H1 (cell line): ENCODE measurements at regions not wholly inside any gene's neighbourhood (a gene's known extent, or its start where the extent isn't known, plus 50 kb on each side); places are given as distances from the start of the nearest gene placed in this dataset.

ENCODE experiments used
- CTCF ChIA-PET: fragments of 300-600 bp; sonication (Branson Sonifier 250); formaldehyde crosslinking; loops from one replicate; lab custom pipeline; 2021; ENCODE audit not compliant: partially characterized antibody; lab: Charles Lee
- POLR2A ChIA-PET: fragments of 300-600 bp; sonication (Branson Sonifier 250); formaldehyde crosslinking; loops from one replicate; lab custom pipeline; 2021; ENCODE audit warnings: inconsistent platforms; ENCODE audit not compliant: partially characterized antibody; lab: Charles Lee
- DNase-seq, 2 experiments: peaks; one replicate each; pipeline versions ENCODE4 v3.0.0 to v3.0.0-alpha.2; 2010 to 2022; ENCODE audit warnings: low spot score in 2 of 2, low read depth in 1 of 2, mixed read lengths in 1 of 2
- FAIRE-seq: peaks from 2 replicates; lab custom pipeline; 2011; peaks lifted over from hg19 to GRCh38; lab: Jason Lieb, UNC
- H2AFZ ChIP-seq: 2 replicates; pipeline ENCODE4 v1.8.1; 2012; ENCODE audit warnings: low read length, inconsistent platforms
- H2AK5ac ChIP-seq: 2 replicates; pipeline ENCODE4 v1.6.1; 2013; ENCODE audit warnings: low read depth, low read length
- H2BK120ac ChIP-seq: replicated peaks from 2 replicates; pipeline ENCODE3; 2013; ENCODE audit warnings: low read depth, low read length, inconsistent platforms
- H2BK12ac ChIP-seq: 2 replicates; pipeline ENCODE4 v1.6.1; 2013; ENCODE audit warnings: low read depth, low read length
- H2BK15ac ChIP-seq: 2 replicates; pipeline ENCODE4 v1.6.1; 2013; ENCODE audit warnings: low read length
- H2BK20ac ChIP-seq: 2 replicates; pipeline ENCODE4 v1.6.1; 2013; ENCODE audit warnings: low read length
- H2BK5ac ChIP-seq: 2 replicates; pipeline ENCODE4 v1.6.1; 2013; ENCODE audit warnings: low read depth, low read length
- H3K14ac ChIP-seq: 2 replicates; pipeline ENCODE4 v1.6.1; 2013; ENCODE audit warnings: inconsistent platforms; ENCODE audit not compliant: insufficient read length
- H3K18ac ChIP-seq: 2 replicates; pipeline ENCODE4 v1.6.1; 2013; ENCODE audit warnings: low read length; ENCODE audit errors: extremely low read depth
- H3K23ac ChIP-seq: 2 replicates; pipeline ENCODE4 v1.6.1; 2013; ENCODE audit warnings: inconsistent platforms; ENCODE audit not compliant: insufficient read length
- H3K23me2 ChIP-seq: 2 replicates; pipeline ENCODE4 v1.6.1; 2013; ENCODE audit warnings: low read depth, low read length
- H3K27ac ChIP-seq: 2 replicates; pipeline ENCODE4 v1.6.1; 2011; ENCODE audit warnings: low read depth, low read length, inconsistent platforms
- H3K27me3 ChIP-seq, 4 experiments: replicated peaks in 1 of 4; 1 replicate in 1 of 4; 2 replicates in 3 of 4; pipeline versions ENCODE4 v1.6.1 to v1.8.1; 2011 to 2013; ENCODE audit warnings: low read length in 3 of 4, mild to moderate bottlenecking in 3 of 4, inconsistent platforms in 2 of 4, mixed read lengths in 2 of 4, moderate library complexity in 1 of 4; ENCODE audit not compliant: control insufficient read depth in 3 of 4, insufficient read depth in 3 of 4; ENCODE audit errors: extremely low read depth in 1 of 4
- H3K36me3 ChIP-seq, 4 experiments: 2 replicates each; pipeline versions ENCODE4 v1.6.1 to v1.8.1; 2011 to 2013; ENCODE audit warnings: mild to moderate bottlenecking in 4 of 4, low read length in 3 of 4, moderate library complexity in 2 of 4, control low read depth in 1 of 4, inconsistent platforms in 1 of 4; ENCODE audit not compliant: insufficient read depth in 4 of 4, control insufficient read depth in 2 of 4
- H3K4ac ChIP-seq: replicated peaks from 2 replicates; pipeline ENCODE3; 2013; ENCODE audit warnings: low read length, low read depth, mixed read lengths, inconsistent platforms; ENCODE audit not compliant: insufficient read length
- H3K4me1 ChIP-seq, 4 experiments: replicated peaks in 1 of 4; 1 replicate in 1 of 4; 2 replicates in 3 of 4; pipeline versions ENCODE4 v1.6.1 to v1.8.1; 2011 to 2013; ENCODE audit warnings: low read length in 3 of 4, inconsistent platforms in 2 of 4, mixed read lengths in 1 of 4; ENCODE audit not compliant: insufficient read depth in 4 of 4, control insufficient read depth in 3 of 4
- H3K4me2 ChIP-seq, 2 experiments: 2 replicates each; pipeline versions ENCODE4 v1.6.1 to v1.8.1; 2011 to 2013; ENCODE audit warnings: low read depth in 2 of 2, low read length in 2 of 2, control low read depth in 1 of 2, inconsistent platforms in 1 of 2, mild to moderate bottlenecking in 1 of 2; ENCODE audit not compliant: insufficient read depth in 1 of 2
- H3K4me3 ChIP-seq, 4 experiments: fragments of 200-600, 300-600 bp in 1 of 4; sonication (generic), shearing (Covaris generic), sonication (Bioruptor Twin) in 1 of 4; 2 replicates each; pipeline versions ENCODE4 v1.5.1 to v1.8.1; 2011 to 2016; ENCODE audit warnings: low read length in 4 of 4, low read depth in 3 of 4, control low read depth in 2 of 4, inconsistent platforms in 2 of 4, mild to moderate bottlenecking in 2 of 4, mixed read lengths in 1 of 4, moderate library complexity in 1 of 4; ENCODE audit not compliant: insufficient read depth in 2 of 4; ENCODE audit errors: extremely low read depth in 1 of 4
- H3K56ac ChIP-seq: replicated peaks from 2 replicates; pipeline ENCODE3; 2013; ENCODE audit warnings: low read depth, mild to moderate bottlenecking, mixed read lengths, low read length, inconsistent platforms; ENCODE audit not compliant: insufficient read length
- H3K79me1 ChIP-seq: 2 replicates; pipeline ENCODE4 v1.6.1; 2013; ENCODE audit warnings: low read depth, low read length, control low read depth
- H3K79me2 ChIP-seq, 2 experiments: 2 replicates each; pipeline versions ENCODE4 v1.6.1 to v1.8.1; 2012 to 2013; ENCODE audit warnings: low read length in 2 of 2, mild to moderate bottlenecking in 2 of 2, inconsistent platforms in 1 of 2; ENCODE audit not compliant: insufficient read depth in 2 of 2, control insufficient read depth in 1 of 2
- H3K9ac ChIP-seq, 4 experiments: replicated peaks in 1 of 4; 1 replicate in 1 of 4; 2 replicates in 3 of 4; pipeline versions ENCODE4 v1.6.1 to v1.8.1; 2011 to 2013; ENCODE audit warnings: low read depth in 3 of 4, low read length in 3 of 4, control low read depth in 2 of 4, mild to moderate bottlenecking in 2 of 4, moderate library complexity in 2 of 4, inconsistent platforms in 1 of 4; ENCODE audit errors: extremely low read depth in 1 of 4
- H3K9me3 ChIP-seq, 2 experiments: 2 replicates each; pipeline versions ENCODE4 v1.6.1 to v1.8.1; 2012 to 2013; ENCODE audit warnings: mild to moderate bottlenecking in 2 of 2, moderate library complexity in 2 of 2, control low read depth in 1 of 2, inconsistent platforms in 1 of 2, low read depth in 1 of 2, low read length in 1 of 2, mixed read lengths in 1 of 2; ENCODE audit not compliant: insufficient read depth in 2 of 2
- H4K20me1 ChIP-seq, 2 experiments: replicated peaks in 1 of 2; 2 replicates each; pipeline versions ENCODE3 to v1.8.1; 2011 to 2013; ENCODE audit warnings: inconsistent platforms in 2 of 2, low read length in 2 of 2, mild to moderate bottlenecking in 1 of 2; ENCODE audit not compliant: insufficient read depth in 2 of 2, control insufficient read depth in 1 of 2
- H4K5ac ChIP-seq: 2 replicates; pipeline ENCODE4 v1.6.1; 2013; ENCODE audit warnings: low read length, low read depth, mixed read lengths, inconsistent platforms; ENCODE audit not compliant: insufficient read length
- H4K8ac ChIP-seq: 2 replicates; pipeline ENCODE4 v1.8.0; 2013; ENCODE audit warnings: mild to moderate bottlenecking, moderate library complexity, low read length, inconsistent platforms; ENCODE audit not compliant: insufficient read depth; ENCODE audit errors: extremely low read depth
- H4K91ac ChIP-seq: replicated peaks from 2 replicates; pipeline ENCODE3; 2013; ENCODE audit warnings: low read length, mixed read lengths, inconsistent platforms; ENCODE audit not compliant: insufficient read length
- BRCA1 ChIP-seq: IDR thresholded peaks from 2 replicates; pipeline ENCODE4 v1.6.1; 2012; ENCODE audit warnings: low read depth, low read length, improper control_type of control experiment
- CBX5 ChIP-seq: fragments of 300-800, 300-1000 bp; sonication (generic); IDR thresholded peaks from 2 replicates; pipeline ENCODE4 v1.7.1; 2016; ENCODE audit warnings: antibody characterized with exemption, low read length, low read depth
- CTBP2 ChIP-seq: IDR thresholded peaks from 2 replicates; pipeline ENCODE4 v1.7.0; 2011; ENCODE audit warnings: borderline replicate concordance, mild to moderate bottlenecking, moderate library complexity, mixed read lengths, low read length; ENCODE audit not compliant: insufficient read depth, insufficient read length
- EGR1 ChIP-seq: IDR thresholded peaks from 2 replicates; pipeline ENCODE4 v1.6.1; 2011; ENCODE audit warnings: low read depth, low read length, borderline replicate concordance
- EP300 ChIP-seq, 2 experiments: IDR thresholded peaks; 1 replicate in 1 of 2; 2 replicates in 1 of 2; pipeline ENCODE4 v1.6.1; 2011 to 2012; ENCODE audit warnings: low read depth in 2 of 2, low read length in 2 of 2, mild to moderate bottlenecking in 2 of 2, borderline replicate concordance in 1 of 2, inconsistent platforms in 1 of 2, moderate library complexity in 1 of 2
- KDM1A ChIP-seq: fragments of 200-600, 300-600 bp; sonication (generic); IDR thresholded peaks from 2 replicates; pipeline ENCODE4 v1.7.1; 2016; ENCODE audit warnings: mild to moderate bottlenecking, low read length, borderline replicate concordance
- KDM4A ChIP-seq: IDR thresholded peaks from one replicate; pipeline ENCODE4 v1.7.1; 2012; ENCODE audit warnings: low read depth, mild to moderate bottlenecking, moderate library complexity, low read length, inconsistent platforms; ENCODE audit not compliant: severe bottlenecking
- MAFK ChIP-seq: IDR thresholded peaks from 2 replicates; pipeline ENCODE4 v1.6.1; 2012; ENCODE audit warnings: low read depth, mild to moderate bottlenecking, improper control_type of control experiment, low read length
- POU5F1 ChIP-seq: IDR thresholded peaks from 2 replicates; pipeline ENCODE4 v1.6.1; 2011; ENCODE audit warnings: low read depth, mild to moderate bottlenecking, low read length, moderate library complexity
- RXRA ChIP-seq: IDR thresholded peaks from 2 replicates; pipeline ENCODE4 v1.6.1; 2011; ENCODE audit warnings: low read depth, mild to moderate bottlenecking, low read length, moderate library complexity; ENCODE audit not compliant: insufficient read depth
- SAP30 ChIP-seq: fragments of 300-600 bp; sonication (generic); IDR thresholded peaks from 2 replicates; pipeline ENCODE4 v1.7.1; 2012; ENCODE audit warnings: low read length, moderate library complexity, mild to moderate bottlenecking, inconsistent platforms; ENCODE audit not compliant: insufficient read depth, insufficient replicate concordance
- SIN3A ChIP-seq, 2 experiments: IDR thresholded peaks in 1 of 2; conservative IDR thresholded peaks in 1 of 2; 2 replicates each; pipeline ENCODE4 v1.6.1; 2011 to 2012; ENCODE audit warnings: low read length in 2 of 2, improper control_type of control experiment in 1 of 2, low read depth in 1 of 2, mild to moderate bottlenecking in 1 of 2
- SP1 ChIP-seq: IDR thresholded peaks from 2 replicates; pipeline ENCODE4 v1.6.1; 2011; ENCODE audit warnings: low read depth, low read length
- SUZ12 ChIP-seq: fragments of 200-600 bp; sonication (generic); IDR thresholded peaks from 2 replicates; pipeline ENCODE4 v1.6.1; 2012; ENCODE audit warnings: mild to moderate bottlenecking, inconsistent platforms, low read length, moderate library complexity, mixed read lengths
- WGBS, 2 experiments: shearing (Covaris generic) in 1 of 2; methylation state at CpG; one replicate each; pipeline versions ENCODE4 v1.1.6 to v1.1.7; 2013 to 2015; ENCODE audit warnings: low lambda C conversion rate in 2 of 2, mixed read lengths in 2 of 2, inconsistent platforms in 1 of 2, low coverage in 1 of 2, missing lambda C conversion rate in 1 of 2; ENCODE audit not compliant: insufficient replicate concordance in 2 of 2, insufficient coverage in 1 of 2, insufficient read length in 1 of 2; ENCODE audit errors: extremely low coverage in 1 of 2, missing lambda C conversion rate in 1 of 2; 5-methylcytosine and 5-hydroxymethylcytosine counted together

- Histone ChIP-seq H4K91ac (no peak overlapping the region), H3K9ac (no peak overlapping the region), H3K79me2 (no peaks in the 10 kb centered on the region), H3K4me3 (no peak overlapping the region), H4K20me1 (no peaks in the 10 kb centered on the region), H3K23ac (no peak overlapping the region), H2BK12ac (no peak overlapping the region), H3K79me1 (no peaks in the 10 kb centered on the region), H3K18ac (no peak overlapping the region), H4K5ac (no peak overlapping the region), H2BK15ac (no peak overlapping the region), H2AK5ac (no peak overlapping the region), H4K8ac (no peak overlapping the region), H3K56ac (no peak overlapping the region), H3K14ac (no peak overlapping the region), H3K27ac (no peak overlapping the region), H2BK120ac (no peak overlapping the region), H3K36me3 (no peaks in the 10 kb centered on the region), H3K4me2 (no peak overlapping the region), H3K4me1 (no peaks in the 10 kb centered on the region), H3K4ac (no peak overlapping the region), H3K27me3 (no peaks in the 10 kb centered on the region), H2AFZ (no peak overlapping the region), H2BK20ac (no peak overlapping the region), H3K23me2 (no peaks in the 10 kb centered on the region), H2BK5ac (no peak overlapping the region), H3K9me3 (no peaks in the 10 kb centered on the region)
- POLR2A ChIA-PET, result interaction anchor here (0.6 kb wide), 1 partner anchor 30 kb away, joined by 3 read pairs; no protein-coding TSS in a partner anchor
- DNase-seq (no peak), FAIRE-seq (no peak)
- CTCF ChIA-PET, result no interaction called here
- WGBS, 2 experiments, result 90% methylated on average over 4 of the region's 4 CpGs; no CpG with 5 or more reads in 1 of the 2 experiments
- TF ChIP-seq POU5F1 (no peak), SP1 (no peak), KDM4A (no peak), EP300 (IDR thresholded peaks at IDR 0.05; ENCODE audit: borderline replicate concordance in 1 of 2, low read depth in 2 of 2, low read length in 2 of 2) (no peak), CBX5 (no peak), MAFK (no peak), EGR1 (no peak), SUZ12 (no peak), SAP30 (no peak), SIN3A (conservative IDR thresholded peaks at IDR 0.05 in 1 of 2, IDR thresholded peaks at IDR 0.05 in 1 of 2; ENCODE audit: low read depth in 1 of 2, low read length in 2 of 2) (no peak), BRCA1 (no peak), CTBP2 (no peak), KDM1A (no peak), RXRA (no peak)
Observed at GRCh38 chr17:69812240-69812837, 262.7 kb upstream of the KCNJ16 start.
